Body of pancreas (tissue), 4 donors: ENCODE measurements at regions not wholly inside any gene's neighbourhood (a gene's known extent, or its start where the extent isn't known, plus 50 kb on each side); places are given as distances from the start of the nearest gene placed in this dataset.

Experiments
- POLR2A ChIP-seq, 3 donors: fragments of 450-650 bp; IDR thresholded peaks; one replicate each; pipeline ENCODE4 v1.6.1; 2016; ENCODE audit warnings: antibody characterized with exemption in 3 of 3, mild to moderate bottlenecking in 2 of 3
- TF ChIP-seq, protein P1 (sequence below), 7 experiments: fragments of 450-650 bp in 4 of 7; fragments of 200-600 bp in 3 of 7; sonication (generic) in 3 of 7; IDR thresholded peaks; one replicate each; pipeline ENCODE4 v1.5.1; 2016 to 2019; ENCODE audit warnings: antibody characterized with exemption in 7 of 7

- TF ChIP-seq POLR2A (IDR thresholded peaks at IDR 0.05): no peak
- TF ChIP-seq, protein P1, sequence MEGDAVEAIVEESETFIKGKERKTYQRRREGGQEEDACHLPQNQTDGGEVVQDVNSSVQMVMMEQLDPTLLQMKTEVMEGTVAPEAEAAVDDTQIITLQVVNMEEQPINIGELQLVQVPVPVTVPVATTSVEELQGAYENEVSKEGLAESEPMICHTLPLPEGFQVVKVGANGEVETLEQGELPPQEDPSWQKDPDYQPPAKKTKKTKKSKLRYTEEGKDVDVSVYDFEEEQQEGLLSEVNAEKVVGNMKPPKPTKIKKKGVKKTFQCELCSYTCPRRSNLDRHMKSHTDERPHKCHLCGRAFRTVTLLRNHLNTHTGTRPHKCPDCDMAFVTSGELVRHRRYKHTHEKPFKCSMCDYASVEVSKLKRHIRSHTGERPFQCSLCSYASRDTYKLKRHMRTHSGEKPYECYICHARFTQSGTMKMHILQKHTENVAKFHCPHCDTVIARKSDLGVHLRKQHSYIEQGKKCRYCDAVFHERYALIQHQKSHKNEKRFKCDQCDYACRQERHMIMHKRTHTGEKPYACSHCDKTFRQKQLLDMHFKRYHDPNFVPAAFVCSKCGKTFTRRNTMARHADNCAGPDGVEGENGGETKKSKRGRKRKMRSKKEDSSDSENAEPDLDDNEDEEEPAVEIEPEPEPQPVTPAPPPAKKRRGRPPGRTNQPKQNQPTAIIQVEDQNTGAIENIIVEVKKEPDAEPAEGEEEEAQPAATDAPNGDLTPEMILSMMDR (IDR thresholded peaks at IDR 0.05): no peak
Observed at GRCh38 chr3:171963546-171963945, 75.8 kb upstream of the FNDC3B start.
